ENCODE measurements at regions not wholly inside any gene's neighbourhood (a gene's known extent, or its start where the extent isn't known, plus 50 kb on each side); places are given as distances from the start of the nearest gene placed in this dataset.

- TF ChIP-seq CTCF (IDR thresholded peaks at IDR 0.05; ENCODE audit: low read depth, low read length, missing input control) (no peak), REST (IDR thresholded peaks at IDR 0.05) (peak; percentile 80), SP1 (IDR thresholded peaks at IDR 0.05) (peak; percentile 99), ZBTB33 (IDR thresholded peaks at IDR 0.05) (peak; percentile 93), JUND (IDR thresholded peaks at IDR 0.05) (peak; percentile 93 to 94), RXRA (IDR thresholded peaks at IDR 0.05) (peak; percentile 100), YY1 (IDR thresholded peaks at IDR 0.05) (peak; percentile 90), HNF4A (conservative IDR thresholded peaks at IDR 0.05) (peak; percentile 98)
- TF ChIP-seq, protein P1, sequence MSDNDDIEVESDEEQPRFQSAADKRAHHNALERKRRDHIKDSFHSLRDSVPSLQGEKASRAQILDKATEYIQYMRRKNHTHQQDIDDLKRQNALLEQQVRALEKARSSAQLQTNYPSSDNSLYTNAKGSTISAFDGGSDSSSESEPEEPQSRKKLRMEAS (IDR thresholded peaks at IDR 0.05): peak; percentile 99
These were observed 98.9 kb upstream of the CPEB4 start for GRCh38 chr5:173789031-173789920.

All from liver (tissue), 3 donors.